ENCODE measurements at regions not wholly inside any gene's neighbourhood (a gene's known extent, or its start where the extent isn't known, plus 50 kb on each side); places are given as distances from the start of the nearest gene placed in this dataset.

GRCh38 chr2:217392930-217393584, 533.2 kb upstream of the TNP1 start:
- intact Hi-C loops (cut with DNase I), result no loop called here
- ATAC-seq, result no peak
- WGBS, 2 donors, result 83 to 88% methylated on average over 5 of the region's 5 CpGs

GRCh38 chr2:217387776-217388387, 528.0 kb upstream of the TNP1 start:
- TF ChIP-seq POLR2A (IDR thresholded peaks at IDR 0.05) (no peak), CTCF (IDR thresholded peaks at IDR 0.05) (no peak)
- ATAC-seq, result no peak
- H3K9me3 ChIP-seq, result no peaks in the 10 kb centered on the region
- no peak overlapping the region for H3K4me3 ChIP-seq
- no peak overlapping the region for H3K27ac ChIP-seq
- WGBS, 2 donors, result 44 to 54% methylated on average over 4 of the region's 4 CpGs
- no peaks in the 10 kb centered on the region for H3K36me3 ChIP-seq (replicated peaks in 1 of 2; ENCODE audit: insufficient read depth in 1 of 2, low read depth in 2 of 2)
- H3K4me1 ChIP-seq, result no peaks in the 10 kb centered on the region
- intact Hi-C loops (cut with DNase I), result no loop called here
- H3K27me3 ChIP-seq, result no peaks in the 10 kb centered on the region
- DNase-seq, result no peak

More at GRCh38 chr2:217392930-217393584, 533.2 kb upstream of the TNP1 start:
- no peak for TF ChIP-seq POLR2A (IDR thresholded peaks at IDR 0.05)
- no peaks in the 10 kb centered on the region for H3K9me3 ChIP-seq
- no peaks in the 10 kb centered on the region for H3K4me1 ChIP-seq
- H3K27me3 ChIP-seq, result no peaks in the 10 kb centered on the region
- no peak for DNase-seq
- H3K4me3 ChIP-seq, result no peak overlapping the region
- H3K27ac ChIP-seq, result no peak overlapping the region
- no peaks in the 10 kb centered on the region for H3K36me3 ChIP-seq (replicated peaks in 1 of 2; ENCODE audit: insufficient read depth in 1 of 2, low read depth in 2 of 2)

- intact Hi-C loops (cut with DNase I), result no loop called here
- DNase-seq (no peak), ATAC-seq (no peak)
- H3K4me1 ChIP-seq, result no peaks in the 10 kb centered on the region
- no peaks in the 10 kb centered on the region for H3K9me3 ChIP-seq
- WGBS, 2 donors, result 58 to 59% methylated on average over 3 of the region's 3 CpGs
- H3K27me3 ChIP-seq, result no peaks in the 10 kb centered on the region
- no peak overlapping the region for H3K27ac ChIP-seq
- no peaks in the 10 kb centered on the region for H3K36me3 ChIP-seq (replicated peaks in 1 of 2; ENCODE audit: insufficient read depth in 1 of 2, low read depth in 2 of 2)
- TF ChIP-seq CTCF (IDR thresholded peaks at IDR 0.05) (no peak), POLR2A (IDR thresholded peaks at IDR 0.05) (no peak)
- no peak overlapping the region for H3K4me3 ChIP-seq
These were observed 526.2 kb upstream of the TNP1 start for GRCh38 chr2:217386041-217386440.

GRCh38 chr2:217383620-217384019, 523.8 kb upstream of the TNP1 start:
- Histone ChIP-seq H3K9me3 (no peaks in the 10 kb centered on the region), H3K27me3 (no peaks in the 10 kb centered on the region), H3K36me3 (replicated peaks in 1 of 2; ENCODE audit: insufficient read depth in 1 of 2, low read depth in 2 of 2) (no peaks in the 10 kb centered on the region), H3K27ac (no peak overlapping the region), H3K4me1 (no peaks in the 10 kb centered on the region), H3K4me3 (no peak overlapping the region)
- DNase-seq, result no peak
- intact Hi-C loops (cut with DNase I), result no loop called here
- no peak for ATAC-seq
- no peak for TF ChIP-seq POLR2A (IDR thresholded peaks at IDR 0.05)
- no peak for TF ChIP-seq CTCF (IDR thresholded peaks at IDR 0.05)
- 68 to 73% methylated on average over 4 of the region's 4 CpGs for WGBS, 2 donors

GRCh38 chr2:217382794-217383193, 522.9 kb upstream of the TNP1 start:
- Histone ChIP-seq H3K4me1 (no peaks in the 10 kb centered on the region), H3K27ac (no peak overlapping the region), H3K9me3 (no peaks in the 10 kb centered on the region), H3K27me3 (no peaks in the 10 kb centered on the region), H3K36me3 (replicated peaks in 1 of 2; ENCODE audit: insufficient read depth in 1 of 2, low read depth in 2 of 2) (no peaks in the 10 kb centered on the region), H3K4me3 (no peak overlapping the region)
- intact Hi-C loops (cut with DNase I), result no loop called here
- 44 to 45% methylated on average over 5 of the region's 5 CpGs for WGBS, 2 donors
- DNase-seq (no peak), ATAC-seq (no peak)
- TF ChIP-seq CTCF (IDR thresholded peaks at IDR 0.05) (no peak), POLR2A (IDR thresholded peaks at IDR 0.05) (no peak)

All from body of pancreas (tissue), 4 donors.